ENCODE measurements at regions not wholly inside any gene's neighbourhood (a gene's known extent, or its start where the extent isn't known, plus 50 kb on each side); places are given as distances from the start of the nearest gene placed in this dataset.

DNA sequence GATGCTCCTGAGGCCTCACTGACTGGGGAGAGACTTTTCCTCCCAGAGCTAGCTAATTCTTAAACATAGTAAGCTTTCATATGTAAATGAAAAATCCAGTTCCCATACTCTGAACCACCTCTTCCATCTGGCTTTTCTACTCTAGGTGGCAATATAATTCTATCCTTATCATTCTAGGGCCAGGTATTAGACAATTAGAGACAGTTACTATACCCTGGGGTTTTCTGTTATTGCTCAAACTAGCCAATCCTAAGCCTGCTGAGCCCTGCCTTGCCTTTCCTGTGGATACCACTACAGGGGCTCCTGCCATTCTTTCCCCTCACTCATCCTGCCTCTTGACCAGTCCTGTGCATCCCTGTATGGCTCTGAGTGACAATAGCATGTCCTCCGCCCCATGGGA is 552.0 kb downstream of the STIM2 start:
- H3K9ac ChIP-seq: no peak overlapping the region
- TF ChIP-seq, protein P1, sequence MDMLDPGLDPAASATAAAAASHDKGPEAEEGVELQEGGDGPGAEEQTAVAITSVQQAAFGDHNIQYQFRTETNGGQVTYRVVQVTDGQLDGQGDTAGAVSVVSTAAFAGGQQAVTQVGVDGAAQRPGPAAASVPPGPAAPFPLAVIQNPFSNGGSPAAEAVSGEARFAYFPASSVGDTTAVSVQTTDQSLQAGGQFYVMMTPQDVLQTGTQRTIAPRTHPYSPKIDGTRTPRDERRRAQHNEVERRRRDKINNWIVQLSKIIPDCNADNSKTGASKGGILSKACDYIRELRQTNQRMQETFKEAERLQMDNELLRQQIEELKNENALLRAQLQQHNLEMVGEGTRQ (IDR thresholded peaks at IDR 0.05; ENCODE audit: borderline replicate concordance, low read depth, low read length): no peak
- no peak for TF ChIP-seq RFX5 (IDR thresholded peaks at IDR 0.05; ENCODE audit: low read length)
- no peak for TF ChIP-seq FOSL2 (IDR thresholded peaks at IDR 0.05; ENCODE audit: borderline replicate concordance, low read depth)
- no peak for TF ChIP-seq MAX (IDR thresholded peaks at IDR 0.05; ENCODE audit: low read depth)
- TF ChIP-seq NRF1 (IDR thresholded peaks at IDR 0.05; ENCODE audit: low read depth, low read length): no peak
- TF ChIP-seq RXRA (IDR thresholded peaks at IDR 0.05; ENCODE audit: borderline replicate concordance, low read depth): no peak
- TF ChIP-seq, protein P2, sequence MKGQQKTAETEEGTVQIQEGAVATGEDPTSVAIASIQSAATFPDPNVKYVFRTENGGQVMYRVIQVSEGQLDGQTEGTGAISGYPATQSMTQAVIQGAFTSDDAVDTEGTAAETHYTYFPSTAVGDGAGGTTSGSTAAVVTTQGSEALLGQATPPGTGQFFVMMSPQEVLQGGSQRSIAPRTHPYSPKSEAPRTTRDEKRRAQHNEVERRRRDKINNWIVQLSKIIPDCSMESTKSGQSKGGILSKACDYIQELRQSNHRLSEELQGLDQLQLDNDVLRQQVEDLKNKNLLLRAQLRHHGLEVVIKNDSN (IDR thresholded peaks at IDR 0.05; ENCODE audit: borderline replicate concordance, low read depth): no peak
- TF ChIP-seq CHD2 (IDR thresholded peaks at IDR 0.05; ENCODE audit: low read length, partially characterized antibody): no peak
- TF ChIP-seq TEAD4 (IDR thresholded peaks at IDR 0.05; ENCODE audit: borderline replicate concordance, insufficient read depth): no peak
- TF ChIP-seq MEF2A (IDR thresholded peaks at IDR 0.05; ENCODE audit: borderline replicate concordance, low read depth): no peak
- no peak for TF ChIP-seq TCF12 (IDR thresholded peaks at IDR 0.05)
- H3K79me2 ChIP-seq (ENCODE audit: insufficient read depth): no peaks in the 10 kb centered on the region
- no peak overlapping the region for H3K4me3 ChIP-seq (ENCODE audit: low read depth in 2 of 2, low read length in 1 of 2)
- H3F3A ChIP-seq (replicated peaks; ENCODE audit: insufficient read depth): no peaks in the 10 kb centered on the region
- no peak overlapping the region for H3K27ac ChIP-seq (ENCODE audit: low read depth in 2 of 2, low read length in 1 of 2)
- no peaks in the 10 kb centered on the region for H3K4me1 ChIP-seq (ENCODE audit: control insufficient read depth in 1 of 2, insufficient read depth in 2 of 2, low read depth in 1 of 2, low read length in 1 of 2)
- no peak overlapping the region for H3K4me2 ChIP-seq
- no peaks in the 10 kb centered on the region for H3K36me3 ChIP-seq (replicated peaks in 1 of 2; ENCODE audit: control insufficient read depth in 1 of 2, insufficient read depth in 2 of 2, low read length in 1 of 2)
- CTCF ChIA-PET: no interaction called here
- H4K20me1 ChIP-seq (ENCODE audit: insufficient read depth): no peaks in the 10 kb centered on the region
- no peak overlapping the region for H2AFZ ChIP-seq (ENCODE audit: low read depth)
- no peak for DNase-seq
- H3K9me2 ChIP-seq: no peaks in the 10 kb centered on the region
- H3K9me3 ChIP-seq: no peaks in the 10 kb centered on the region
- POLR2A ChIA-PET: no interaction called here
- WGBS (ENCODE audit: low lambda C conversion rate): 0% methylated on average over 1 of the region's 1 CpG
- H3K27me3 ChIP-seq (ENCODE audit: insufficient read depth): no peaks in the 10 kb centered on the region

DNA sequence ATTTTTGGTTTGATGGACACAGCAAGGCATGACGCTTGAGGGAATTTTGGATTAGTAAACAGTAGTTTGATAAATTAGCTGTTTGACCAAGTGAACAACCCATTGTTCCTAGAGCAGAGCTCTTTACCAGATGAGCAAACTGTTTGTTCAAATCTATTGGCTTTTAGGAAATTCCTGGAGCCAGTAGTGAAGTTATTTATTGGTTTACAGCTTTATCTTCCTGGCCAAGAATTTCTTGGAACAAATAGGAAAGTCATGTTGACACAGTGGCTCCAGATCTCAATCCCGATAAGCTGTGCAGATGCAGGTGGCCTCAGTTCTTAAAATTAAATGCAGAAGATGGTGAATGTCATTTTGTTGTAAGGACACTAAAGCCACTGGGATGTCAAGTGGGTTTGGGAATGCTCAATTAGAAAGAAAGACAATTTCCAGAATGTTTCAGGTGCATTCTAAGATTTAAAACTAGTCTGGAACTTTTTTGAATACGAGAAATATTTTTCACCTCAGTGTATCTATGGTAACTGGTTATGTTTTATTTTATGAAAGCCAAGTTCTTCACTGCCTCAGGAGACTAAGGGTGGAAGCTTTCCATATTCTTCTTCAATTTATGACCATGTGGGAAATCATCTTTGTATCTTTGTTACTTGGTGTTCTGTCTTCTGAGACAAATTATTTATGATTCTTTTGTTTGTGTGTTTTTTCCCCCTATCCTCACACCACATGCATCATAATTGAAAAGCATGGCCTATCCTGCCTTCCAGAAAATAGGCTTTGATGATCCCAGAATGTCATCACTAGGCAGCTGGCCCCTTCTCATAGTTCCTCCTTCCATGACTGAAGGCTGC is 554.5 kb downstream of the STIM2 start:
- Histone ChIP-seq H3K4me2 (no peak overlapping the region), H3K36me3 (replicated peaks in 1 of 2; ENCODE audit: control insufficient read depth in 1 of 2, insufficient read depth in 2 of 2, low read length in 1 of 2) (no peaks in the 10 kb centered on the region), H3F3A (replicated peaks; ENCODE audit: insufficient read depth) (no peaks in the 10 kb centered on the region), H3K27me3 (ENCODE audit: insufficient read depth) (no peaks in the 10 kb centered on the region), H3K9me2 (no peaks in the 10 kb centered on the region), H3K4me1 (ENCODE audit: control insufficient read depth in 1 of 2, insufficient read depth in 2 of 2, low read depth in 1 of 2, low read length in 1 of 2) (no peaks in the 10 kb centered on the region), H4K20me1 (ENCODE audit: insufficient read depth) (no peaks in the 10 kb centered on the region), H3K4me3 (ENCODE audit: low read depth in 2 of 2, low read length in 1 of 2) (no peak overlapping the region), H3K9ac (no peak overlapping the region), H3K9me3 (no peaks in the 10 kb centered on the region), H3K79me2 (ENCODE audit: insufficient read depth) (no peaks in the 10 kb centered on the region), H2AFZ (ENCODE audit: low read depth) (no peak overlapping the region), H3K27ac (ENCODE audit: low read depth in 2 of 2, low read length in 1 of 2) (no peak overlapping the region)
- WGBS (ENCODE audit: low lambda C conversion rate): 2% methylated on average over 3 of the region's 3 CpGs
- ChIA-PET CTCF (no interaction called here), POLR2A (no interaction called here)
- DNase-seq: no peak
- TF ChIP-seq POLR2AphosphoS5 (IDR thresholded peaks at IDR 0.05; ENCODE audit: low read depth, low read length) (no peak), NRF1 (IDR thresholded peaks at IDR 0.05; ENCODE audit: low read depth, low read length) (no peak), RFX5 (IDR thresholded peaks at IDR 0.05; ENCODE audit: low read length) (no peak), EZH2phosphoT487 (IDR thresholded peaks at IDR 0.05; ENCODE audit: borderline replicate concordance, low read depth) (no peak), FOSL2 (IDR thresholded peaks at IDR 0.05; ENCODE audit: borderline replicate concordance, low read depth) (no peak), RXRA (IDR thresholded peaks at IDR 0.05; ENCODE audit: borderline replicate concordance, low read depth) (no peak), ELF1 (IDR thresholded peaks at IDR 0.05) (no peak), TEAD4 (IDR thresholded peaks at IDR 0.05; ENCODE audit: borderline replicate concordance, insufficient read depth) (no peak), EP300 (IDR thresholded peaks at IDR 0.05; ENCODE audit: borderline replicate concordance in 1 of 2, low read depth in 1 of 2, low read length in 1 of 2) (no peak)
- TF ChIP-seq, protein P3, sequence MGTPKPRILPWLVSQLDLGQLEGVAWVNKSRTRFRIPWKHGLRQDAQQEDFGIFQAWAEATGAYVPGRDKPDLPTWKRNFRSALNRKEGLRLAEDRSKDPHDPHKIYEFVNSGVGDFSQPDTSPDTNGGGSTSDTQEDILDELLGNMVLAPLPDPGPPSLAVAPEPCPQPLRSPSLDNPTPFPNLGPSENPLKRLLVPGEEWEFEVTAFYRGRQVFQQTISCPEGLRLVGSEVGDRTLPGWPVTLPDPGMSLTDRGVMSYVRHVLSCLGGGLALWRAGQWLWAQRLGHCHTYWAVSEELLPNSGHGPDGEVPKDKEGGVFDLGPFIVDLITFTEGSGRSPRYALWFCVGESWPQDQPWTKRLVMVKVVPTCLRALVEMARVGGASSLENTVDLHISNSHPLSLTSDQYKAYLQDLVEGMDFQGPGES (IDR thresholded peaks at IDR 0.05; ENCODE audit: low read depth, low read length): no peak

Data from SK-N-SH (cell line).